Transverse colon (tissue), 4 donors: ENCODE measurements at regions not wholly inside any gene's neighbourhood (a gene's known extent, or its start where the extent isn't known, plus 50 kb on each side); places are given as distances from the start of the nearest gene placed in this dataset.

Source experiments
- CTCF ChIP-seq, 5 experiments: fragments of 200-600 bp in 3 of 5; fragments of 450-650 bp in 2 of 5; sonication (generic) in 3 of 5; IDR thresholded peaks; 1 replicate in 2 of 5; 2 replicates in 3 of 5; pipeline ENCODE4 v1.5.1; 2016 to 2017; ENCODE audit warnings: antibody characterized with exemption in 5 of 5, inconsistent platforms in 3 of 5, mild to moderate bottlenecking in 2 of 5, moderate library complexity in 1 of 5
- POLR2AphosphoS5 ChIP-seq, 3 donors: sonication (generic); formaldehyde crosslinking; IDR thresholded peaks; one replicate each; pipeline ENCODE4 v1.6.1; 2016; ENCODE audit warnings: antibody characterized with exemption in 3 of 3

DNA sequence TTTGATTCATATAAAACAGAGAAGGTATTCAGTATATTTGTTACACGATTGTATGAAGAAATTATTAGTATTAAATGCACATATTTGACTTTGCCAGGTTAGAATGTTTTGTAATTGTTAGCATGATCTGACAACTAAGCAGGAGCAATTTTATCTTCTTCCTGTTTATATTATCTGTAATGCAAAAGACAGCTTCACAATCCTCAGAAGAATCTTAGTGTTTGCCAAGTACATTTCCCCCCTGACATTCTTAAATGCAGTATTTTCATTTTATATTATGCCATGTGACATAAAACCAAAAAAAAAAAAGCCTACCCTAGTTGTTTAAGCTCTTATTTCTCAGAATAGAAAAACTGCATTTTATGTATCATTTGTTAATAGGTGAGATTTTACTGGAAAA is 469.4 kb downstream of the FOXG1 start:
- TF ChIP-seq CTCF (IDR thresholded peaks at IDR 0.05) (no peak), POLR2AphosphoS5 (IDR thresholded peaks at IDR 0.05) (no peak)
